DMS153 treated with DMSO at 0.1 percent for 48 hours (cell line): ENCODE measurements at regions not wholly inside any gene's neighbourhood (a gene's known extent, or its start where the extent isn't known, plus 50 kb on each side); places are given as distances from the start of the nearest gene placed in this dataset.

Source experiments
- DNase-seq: peaks from one replicate; lab custom pipeline; 2025; ENCODE audit not compliant: unreplicated experiment; lab: John Stamatoyannopoulos, UW

DNA sequence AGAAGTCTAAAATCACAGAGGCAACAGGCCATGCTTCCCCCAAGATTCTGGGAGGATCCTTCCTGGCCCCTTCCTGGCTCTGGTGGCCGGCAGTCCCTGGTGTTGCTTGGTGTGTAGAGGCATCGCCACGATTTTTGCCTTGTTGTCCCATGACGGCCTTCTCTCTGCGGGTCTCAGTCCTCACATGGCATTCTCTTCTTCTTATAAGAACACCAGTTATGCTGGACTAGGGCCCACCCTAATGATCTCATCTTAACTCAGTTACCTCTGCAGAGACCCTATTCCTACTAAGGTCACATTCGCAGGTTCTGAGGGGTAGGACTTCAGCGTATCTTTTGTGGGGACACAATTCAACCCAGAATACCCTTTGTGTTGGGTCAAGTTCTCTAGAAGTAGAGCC is 168.0 kb downstream of the LINC00237 start:
- DNase-seq = no peak

DNA sequence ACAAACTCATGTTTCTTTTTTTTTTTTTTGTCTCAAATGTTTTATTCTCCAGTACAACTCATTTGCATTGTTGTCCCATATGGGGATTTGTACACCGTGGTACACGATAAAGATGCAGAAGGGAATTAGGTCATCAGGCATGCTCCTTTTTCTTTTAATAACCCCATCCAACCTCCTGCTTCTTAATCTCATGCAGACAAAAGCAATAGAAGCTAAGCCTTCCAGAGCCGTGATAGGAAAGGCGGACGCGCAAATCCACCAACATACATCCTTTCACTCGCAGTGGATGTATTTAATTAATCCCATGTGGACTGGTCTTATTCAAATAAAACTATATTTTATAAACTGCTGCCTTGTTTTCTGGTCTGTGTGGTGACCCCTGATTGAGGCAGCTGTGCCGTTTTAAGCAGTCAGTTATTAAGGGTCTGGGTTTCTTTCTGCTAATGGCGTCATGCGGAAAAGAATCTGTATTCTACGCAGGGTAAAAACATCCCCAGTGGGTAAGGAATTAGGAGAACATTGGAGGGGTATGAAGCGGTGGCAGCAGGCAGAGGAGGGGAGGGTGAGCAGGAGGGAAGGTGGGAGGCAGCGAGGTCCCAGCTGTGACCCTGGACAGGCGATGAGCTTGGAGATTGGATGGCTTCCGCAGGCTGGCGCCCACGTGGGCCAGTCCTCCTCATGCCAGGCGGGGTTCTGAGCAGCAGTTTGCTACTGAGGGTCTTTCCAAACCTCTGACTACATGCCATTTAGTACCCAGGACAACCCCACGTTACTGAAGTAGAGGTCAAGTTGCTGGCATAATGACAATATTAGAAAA is 172.8 kb downstream of the LINC00237 start:
- no peak for DNase-seq

DNA sequence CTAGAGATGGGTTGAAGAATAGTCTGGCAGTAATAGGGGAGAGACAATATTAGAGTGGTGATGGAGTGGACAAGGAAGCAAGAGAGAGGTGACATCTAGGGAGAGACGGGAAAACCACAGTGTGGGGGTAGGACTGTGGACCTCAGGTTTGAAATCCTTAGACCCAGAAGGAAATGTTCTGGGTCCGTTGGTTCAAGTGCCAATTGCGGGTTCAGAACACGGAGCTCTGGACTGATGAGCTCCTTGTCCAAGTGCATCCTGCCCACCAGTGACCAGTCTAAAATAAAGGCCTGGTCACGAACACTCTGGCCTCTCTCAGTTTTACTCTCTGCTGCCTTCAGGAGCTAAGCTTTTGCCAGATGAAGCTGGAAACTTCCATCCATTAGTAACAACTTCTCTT is 174.0 kb downstream of the LINC00237 start:
- no peak for DNase-seq

DNA sequence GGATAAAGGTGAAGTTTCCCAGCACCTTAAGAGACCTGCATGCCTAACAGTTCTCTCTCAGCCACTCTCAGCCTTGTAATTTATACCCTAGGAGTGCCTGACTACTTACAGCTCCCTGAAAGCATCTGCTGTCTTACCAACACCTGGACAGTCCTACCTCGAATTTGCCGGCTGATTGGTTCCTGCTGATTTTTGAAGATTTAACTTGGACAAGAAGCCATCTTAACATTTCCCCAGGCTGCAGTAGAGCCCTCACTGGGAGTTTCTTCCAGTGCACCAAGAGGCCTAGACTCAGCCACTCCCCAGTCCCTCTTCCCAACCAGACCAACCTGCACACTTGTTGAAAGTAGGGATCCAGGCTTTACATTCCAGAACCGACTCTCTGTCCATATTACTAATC is 174.5 kb downstream of the LINC00237 start:
- DNase-seq = no peak

DNA sequence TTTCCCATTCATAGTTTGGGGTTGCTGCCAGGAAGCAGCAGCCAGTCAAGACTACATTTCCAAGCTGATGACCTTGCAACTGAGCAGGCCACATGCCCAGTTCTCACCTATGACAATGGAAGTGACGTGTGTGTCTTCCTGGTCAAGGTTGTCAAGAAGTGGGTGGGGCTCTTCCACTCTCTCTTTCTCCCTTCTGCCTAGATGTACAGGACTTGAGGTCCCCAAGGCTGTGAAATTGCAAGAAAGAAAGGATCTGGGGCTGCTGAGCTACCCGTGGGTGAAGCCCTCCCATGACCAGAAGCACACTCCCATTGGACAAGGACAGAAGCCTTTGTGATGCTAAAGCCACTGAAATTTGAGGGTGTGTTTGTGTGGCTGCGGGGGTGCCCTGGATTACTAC is 175.1 kb downstream of the LINC00237 start:
- no peak for DNase-seq

DNA sequence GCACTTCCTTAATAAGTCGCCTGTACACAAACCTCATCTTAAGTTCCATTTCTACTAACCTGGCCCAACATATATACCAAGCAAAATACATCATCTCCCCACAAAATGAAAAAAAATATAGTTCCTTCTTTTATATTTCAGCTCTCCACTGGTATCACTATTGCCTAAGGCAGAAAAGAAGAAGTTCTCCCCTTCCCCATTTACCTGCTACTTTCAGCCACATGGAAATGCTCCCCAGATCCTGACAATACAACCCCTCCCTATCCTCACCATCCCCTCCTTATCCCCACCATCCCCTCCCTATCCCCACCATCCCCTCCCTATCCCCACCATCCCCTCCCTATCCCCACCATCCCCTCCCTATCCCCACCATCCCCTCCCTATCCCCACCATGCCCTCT is 175.7 kb downstream of the LINC00237 start:
- no peak for DNase-seq

DNA sequence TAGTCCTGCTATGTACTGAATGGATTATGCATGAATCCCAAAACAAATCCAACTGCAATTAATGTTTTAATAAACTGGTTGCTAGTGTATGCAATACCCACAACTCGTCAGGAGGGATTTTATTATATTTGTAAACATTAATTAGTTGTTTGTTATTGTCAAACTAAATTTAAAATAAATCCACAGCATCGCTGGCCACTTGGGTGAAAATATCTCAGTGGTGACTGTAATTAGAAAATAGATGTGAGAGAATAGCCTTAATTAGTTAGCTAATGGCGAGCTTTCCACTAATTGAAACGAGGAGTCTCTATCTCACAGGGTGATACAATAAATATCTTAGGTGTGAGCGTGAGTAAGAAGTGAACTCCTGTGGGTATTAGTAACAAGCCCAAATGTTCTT is 176.8 kb downstream of the LINC00237 start:
- no peak for DNase-seq

DNA sequence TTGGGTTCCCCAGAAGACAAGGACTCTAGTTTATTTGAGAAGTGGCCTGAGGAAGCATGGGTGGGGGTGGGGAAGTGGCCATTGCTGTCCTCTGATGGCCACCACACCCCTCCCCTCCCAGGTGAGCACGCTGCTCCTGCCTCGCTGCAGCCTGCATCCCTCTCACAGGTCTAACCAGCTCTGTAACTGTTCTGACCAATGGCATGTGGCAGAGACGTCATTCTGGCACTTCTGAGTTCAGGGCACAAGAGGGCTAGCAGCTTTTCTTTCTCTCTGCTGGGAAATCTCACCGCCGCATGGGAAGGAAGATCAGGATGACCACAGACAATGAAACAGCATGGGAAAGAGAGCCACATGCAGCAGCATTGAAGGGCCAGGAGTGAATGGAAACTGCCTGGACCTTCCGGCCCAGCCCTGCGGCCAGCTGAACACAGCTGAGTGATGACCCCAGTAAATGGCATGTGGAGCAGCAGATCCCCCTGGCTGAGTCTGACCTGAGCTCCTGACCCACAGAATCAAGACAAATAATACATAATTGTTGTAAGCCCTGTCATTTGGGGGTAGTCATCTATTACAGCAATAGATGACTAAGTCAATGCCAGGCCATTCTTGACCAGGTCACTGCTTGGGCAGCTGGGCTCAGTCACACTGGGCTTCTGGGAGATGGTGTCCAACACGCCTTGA is 179.8 kb downstream of the LINC00237 start:
- DNase-seq = no peak

DNA sequence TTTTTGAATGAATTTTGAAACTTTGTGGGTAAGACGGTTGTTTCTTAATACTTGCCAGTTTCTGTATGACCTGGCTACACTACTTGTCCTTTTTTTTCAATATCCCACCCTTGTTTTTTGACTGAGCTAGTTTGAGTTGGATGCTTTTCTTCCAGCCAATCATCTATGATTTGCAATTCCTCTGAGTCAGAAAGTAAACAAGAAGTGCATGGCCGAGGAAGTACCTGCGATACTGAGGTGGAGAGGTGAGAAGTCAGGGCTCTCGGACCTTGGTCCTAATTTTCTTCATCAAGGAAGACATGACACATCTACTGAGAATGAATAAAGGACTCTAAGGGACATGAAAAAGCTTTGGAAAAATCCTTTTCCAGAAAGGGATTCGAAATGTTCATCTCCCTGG is 185.7 kb downstream of the LINC00237 start:
- DNase-seq = no peak

DNA sequence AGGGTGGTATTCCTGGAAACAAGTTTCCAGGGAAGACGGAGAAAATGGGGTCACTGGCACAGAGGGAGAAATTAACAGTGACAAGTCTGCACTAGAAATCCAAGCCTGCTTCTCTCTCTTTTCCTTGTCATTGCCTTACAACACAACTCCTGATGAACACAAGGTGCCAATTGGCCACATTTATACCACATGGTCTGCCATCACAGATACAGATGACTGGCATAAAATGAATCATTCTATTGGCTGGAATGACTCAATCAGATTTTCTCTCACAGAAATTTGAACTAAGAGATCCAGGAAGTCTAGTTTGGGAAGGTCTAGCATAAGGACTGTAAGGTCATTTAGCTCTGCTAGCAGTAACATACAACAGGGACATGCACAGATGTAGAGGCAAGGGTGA is 190.3 kb downstream of the LINC00237 start:
- no peak for DNase-seq

DNA sequence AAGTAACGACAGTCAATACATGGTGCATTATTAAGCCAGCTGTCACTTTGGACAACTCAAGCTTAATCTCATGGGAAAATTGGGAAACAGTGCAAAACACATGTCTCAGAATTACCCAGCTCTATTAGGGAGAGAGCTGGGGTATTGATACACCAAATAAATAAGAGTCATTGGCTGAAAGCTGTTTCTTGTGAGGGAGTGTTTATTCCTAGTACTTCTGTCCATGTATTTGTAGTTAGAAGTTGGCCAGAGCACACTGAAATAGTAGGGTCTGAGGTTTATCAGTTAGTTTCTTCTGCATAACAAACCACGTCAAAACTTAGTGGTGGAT is 192.0 kb upstream of the RALGAPA2 start:
- no peak for DNase-seq

DNA sequence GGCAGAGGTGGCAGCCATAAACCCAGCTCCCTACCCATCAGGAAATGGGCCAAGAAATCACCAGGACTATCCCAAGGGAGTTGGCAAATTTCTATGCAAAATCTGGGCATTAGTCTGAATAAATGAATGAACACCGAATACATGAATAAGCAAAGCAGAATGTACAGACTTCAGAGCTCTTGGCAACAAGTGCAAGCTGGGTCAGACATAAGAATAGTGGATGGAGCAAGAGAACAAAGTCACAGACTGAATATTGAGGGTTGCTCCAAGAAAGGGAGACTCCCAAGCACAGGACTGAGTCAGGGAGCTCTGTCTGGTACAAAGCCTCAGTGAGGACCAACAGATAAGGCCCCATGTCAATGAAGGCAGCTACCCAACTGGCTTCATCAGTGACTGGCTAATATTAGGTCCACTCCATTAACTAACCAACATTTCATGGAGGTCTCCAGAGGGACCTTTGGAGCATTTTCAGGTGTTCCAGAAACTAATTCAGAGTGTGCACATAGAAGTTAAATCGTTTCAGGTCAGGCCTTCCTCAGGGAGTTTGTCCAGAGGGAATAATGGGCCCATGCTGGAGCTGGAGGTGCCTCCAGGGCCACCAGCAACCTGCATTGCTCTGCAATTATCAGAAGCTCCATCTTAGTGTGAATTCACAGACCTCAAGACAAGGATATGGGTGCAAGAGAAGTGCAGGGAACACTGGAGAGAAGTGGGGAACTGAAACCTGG is 191.5 kb upstream of the RALGAPA2 start:
- DNase-seq = no peak

DNA sequence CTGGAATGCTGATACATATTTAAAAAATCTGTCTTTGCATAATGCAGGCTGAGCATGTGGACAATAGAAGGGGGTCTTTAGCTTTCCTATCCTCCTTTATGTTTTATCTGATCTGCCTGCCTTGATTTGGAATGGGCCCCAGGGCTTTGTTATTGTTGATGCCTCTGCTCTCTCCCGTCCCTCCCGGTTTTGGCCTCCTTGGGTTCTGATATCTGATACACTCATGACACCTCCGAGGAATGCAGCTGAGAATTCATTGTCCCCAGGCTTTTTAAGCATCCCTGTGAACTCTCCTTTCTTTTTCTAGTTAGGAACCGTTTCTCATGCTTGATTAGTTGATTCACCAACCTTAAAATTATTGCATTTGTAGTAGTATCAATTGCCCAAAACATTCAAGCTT is 185.5 kb upstream of the RALGAPA2 start:
- no peak for DNase-seq

DNA sequence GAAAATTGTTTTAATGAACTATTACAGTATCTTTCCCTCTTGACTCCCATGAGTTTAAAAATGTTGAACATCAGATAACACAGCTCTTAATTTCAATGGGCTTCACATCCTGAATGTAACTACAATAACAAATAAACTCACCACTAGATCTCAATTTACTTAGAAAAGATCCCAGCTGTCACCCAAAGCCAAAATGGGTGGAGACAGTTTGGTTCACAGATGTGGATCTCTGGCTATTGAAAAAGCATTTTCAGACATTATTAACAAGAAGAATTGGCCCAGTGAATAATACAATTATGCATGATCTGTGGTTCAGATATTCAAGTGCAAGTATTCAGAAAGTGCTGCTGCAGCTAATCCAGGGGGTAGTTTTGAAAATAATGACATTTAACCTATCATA is 184.7 kb upstream of the RALGAPA2 start:
- no peak for DNase-seq

DNA sequence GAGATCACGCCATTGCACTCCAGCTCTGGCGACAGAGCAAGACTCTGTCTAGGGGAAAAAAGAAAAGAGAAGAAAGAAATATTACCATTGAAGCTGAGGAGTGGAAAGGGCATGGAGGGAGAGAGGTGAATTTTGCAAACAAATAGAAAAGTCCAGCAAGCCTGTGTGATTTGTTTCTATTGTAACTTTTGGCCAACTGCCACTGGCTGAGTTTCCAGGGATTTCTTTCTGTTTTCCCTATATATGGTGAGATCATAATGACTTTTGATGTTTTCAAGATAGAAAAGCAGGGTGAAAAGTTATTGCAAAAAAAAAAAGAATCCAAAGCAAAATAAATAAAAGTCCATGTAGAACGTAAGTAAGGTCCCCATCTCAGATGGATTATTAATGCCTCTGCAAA is 184.2 kb upstream of the RALGAPA2 start:
- DNase-seq = no peak

DNA sequence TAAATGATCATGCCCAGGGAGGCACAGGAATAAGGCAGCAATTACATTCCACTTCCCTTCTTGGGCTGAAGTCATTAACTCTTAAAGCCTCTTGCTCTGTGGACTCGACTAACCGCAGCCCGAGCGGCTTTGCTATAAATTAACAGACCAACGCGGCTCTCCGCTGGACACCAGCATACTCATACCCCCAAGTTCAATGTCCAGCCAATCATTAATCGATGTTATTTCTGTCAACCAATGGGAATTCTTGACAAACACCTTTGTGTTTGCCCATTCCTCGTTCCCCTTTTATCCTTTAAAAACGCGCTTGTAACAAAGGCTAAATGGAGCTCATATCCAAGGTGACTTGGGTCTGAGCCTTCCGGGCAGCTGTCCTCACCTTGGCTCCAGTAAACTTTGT is 183.1 kb upstream of the RALGAPA2 start:
- DNase-seq = no peak

DNA sequence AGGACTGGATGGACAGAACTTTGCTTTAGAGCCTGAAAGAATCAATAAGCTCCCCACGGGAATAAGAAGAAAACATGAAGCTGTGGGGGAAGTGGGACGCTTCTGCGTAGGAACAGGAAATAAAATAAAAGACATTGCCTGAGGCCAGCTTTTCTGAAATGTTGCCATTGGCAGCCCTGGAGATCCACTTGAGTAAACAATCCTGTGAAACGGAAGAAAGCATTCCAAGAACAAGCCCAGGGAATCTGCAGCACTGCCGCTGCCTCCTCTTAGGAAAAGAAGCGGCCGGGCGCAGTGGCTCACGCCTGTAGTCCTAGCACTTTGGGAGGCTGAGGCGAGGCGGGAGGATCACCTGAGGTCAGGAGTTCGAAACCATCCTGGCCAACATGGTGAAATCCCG is 182.3 kb upstream of the RALGAPA2 start:
- peak; percentile 60 for DNase-seq

DNA sequence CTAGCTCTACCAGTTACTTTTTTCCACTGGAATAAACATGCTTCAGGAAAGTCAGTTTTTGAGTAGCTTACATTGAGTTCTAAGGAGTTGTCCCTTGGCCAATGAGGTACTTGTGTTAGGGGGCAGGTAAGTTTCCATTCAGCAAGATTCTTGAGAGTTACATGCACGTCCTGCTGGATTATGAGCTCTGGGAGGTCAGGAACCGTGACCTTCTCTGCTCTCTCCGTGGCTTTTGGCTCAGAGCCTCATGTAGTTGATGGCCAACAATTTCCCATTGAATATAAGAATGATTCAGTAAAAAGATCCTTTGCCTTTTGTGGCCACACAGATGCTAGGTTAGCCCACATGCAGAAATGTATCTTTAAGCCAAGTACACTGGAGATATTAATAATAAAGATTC is 181.8 kb upstream of the RALGAPA2 start:
- DNase-seq = peak; percentile 74

DNA sequence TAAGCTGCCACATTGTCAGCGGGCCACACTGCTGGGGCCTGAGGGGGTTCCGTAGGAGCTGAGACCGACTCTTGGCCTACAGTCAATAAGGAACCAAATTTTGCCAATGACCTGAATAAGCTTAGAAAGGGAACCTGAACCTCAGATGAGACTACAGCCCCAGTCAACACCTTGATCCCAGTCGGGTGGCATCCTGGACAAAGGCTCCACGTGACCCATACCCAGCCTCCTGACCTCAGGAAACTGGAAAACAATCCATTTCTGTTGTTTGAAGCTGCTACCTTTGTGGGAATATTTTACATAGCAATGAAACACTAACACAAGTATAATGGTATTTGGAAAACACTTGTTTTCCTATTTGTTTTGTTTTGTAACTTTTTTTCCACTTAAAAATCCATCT is 179.9 kb upstream of the RALGAPA2 start:
- DNase-seq = no peak

DNA sequence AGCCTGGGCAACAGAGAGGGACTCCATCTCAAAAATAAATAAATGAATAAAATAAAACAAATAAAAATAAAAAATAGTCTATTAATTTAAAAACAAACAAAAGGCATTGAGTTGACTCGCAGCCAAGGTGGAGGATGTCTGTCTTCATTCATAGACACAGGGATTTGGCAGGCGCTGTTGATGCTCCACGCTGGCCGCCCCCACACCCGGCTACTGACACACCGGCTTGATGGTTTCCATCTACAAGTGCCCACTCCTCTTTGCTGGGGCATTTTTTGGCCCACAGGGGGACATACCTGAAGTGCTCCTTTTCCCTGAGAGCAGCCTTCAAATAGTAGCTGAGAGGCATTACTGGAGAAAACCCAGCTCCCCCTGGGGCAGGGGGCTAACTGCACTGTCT is 178.3 kb upstream of the RALGAPA2 start:
- DNase-seq = no peak

DNA sequence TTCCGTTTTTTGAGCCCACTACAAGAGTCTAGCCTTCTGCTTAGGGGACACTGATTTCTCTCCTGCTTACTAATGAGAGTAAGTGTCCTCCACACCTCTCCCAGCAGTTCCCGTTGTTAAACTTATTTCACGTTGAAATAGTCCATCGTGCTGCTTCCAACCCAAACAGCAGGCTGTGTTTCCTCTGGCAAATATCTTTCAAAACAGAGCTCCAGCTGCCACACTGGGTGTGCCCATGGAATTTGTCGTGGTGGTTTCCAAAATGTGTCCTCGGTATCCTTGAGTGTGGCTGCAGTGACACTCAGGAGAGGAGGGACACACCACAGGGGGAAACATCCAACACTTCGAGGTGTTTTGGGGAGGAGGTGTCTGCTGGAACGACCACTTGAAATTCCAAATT is 176.5 kb upstream of the RALGAPA2 start:
- no peak for DNase-seq

DNA sequence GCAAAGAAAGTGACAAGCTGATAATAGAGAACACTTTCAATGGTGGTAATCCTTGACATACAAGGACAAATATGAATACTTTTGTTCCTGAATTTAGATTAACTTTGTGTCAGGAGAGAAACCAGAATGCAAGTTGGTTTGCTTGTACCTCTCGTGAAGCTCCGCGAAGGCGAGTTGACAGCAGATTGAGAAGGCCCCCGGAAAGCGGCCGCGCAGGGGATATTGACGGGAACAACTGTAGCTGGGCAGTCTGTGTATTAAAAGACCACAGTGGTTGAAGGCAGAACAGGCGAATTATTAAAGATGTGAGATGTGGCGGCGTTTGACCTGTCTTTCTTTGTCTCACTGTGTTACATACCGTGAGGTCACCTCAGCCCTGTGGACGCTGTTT is 175.8 kb upstream of the RALGAPA2 start:
- no peak for DNase-seq
